ENCODE measurements at regions not wholly inside any gene's neighbourhood (a gene's known extent, or its start where the extent isn't known, plus 50 kb on each side); places are given as distances from the start of the nearest gene placed in this dataset.
"Not testable (repeated sequence)": the region's sequence is repeated elsewhere in the genome, so short reads cannot be mapped to it uniquely, and the experiment has no call there.

GRCh38 chr15:77909182-77909940 lies 168.2 kb downstream of the TBC1D2B start:
- no peak for DNase-seq

GRCh38 chr15:77908752-77909111 lies 168.8 kb downstream of the TBC1D2B start:
- not testable (repeated sequence) for DNase-seq

GRCh38 chr15:77907824-77908751 lies 169.4 kb downstream of the TBC1D2B start:
- no peak for DNase-seq

GRCh38 chr15:77906062-77906990 lies 171.2 kb downstream of the TBC1D2B start:
- not testable (repeated sequence) for DNase-seq

- no peak for DNase-seq
Observed at GRCh38 chr15:77905301-77905920, 172.1 kb downstream of the TBC1D2B start.

GRCh38 chr15:77904901-77905300 lies 172.6 kb downstream of the TBC1D2B start:
- DNase-seq: no peak

- DNase-seq: no peak
Observed at GRCh38 chr15:77904436-77904821, 173.1 kb downstream of the TBC1D2B start.

- not testable (repeated sequence) for DNase-seq
Observed at GRCh38 chr15:77903761-77904435, 173.6 kb downstream of the TBC1D2B start.

GRCh38 chr15:77902921-77903760 lies 174.4 kb downstream of the TBC1D2B start:
- not testable (repeated sequence) for DNase-seq

GRCh38 chr15:77901921-77902750 lies 175.4 kb downstream of the TBC1D2B start:
- no peak for DNase-seq

- DNase-seq: no peak
Observed at GRCh38 chr15:77901251-77901881, 176.1 kb downstream of the TBC1D2B start.

- DNase-seq: not testable (repeated sequence)
Observed at GRCh38 chr15:77900331-77900963, 177.1 kb downstream of the TBC1D2B start.

GRCh38 chr15:77899776-77900175 lies 177.7 kb downstream of the TBC1D2B start:
- DNase-seq: not testable (repeated sequence)

- no peak for DNase-seq
Observed at GRCh38 chr15:77898811-77899730, 178.4 kb downstream of the TBC1D2B start.

- no peak for DNase-seq
Observed at GRCh38 chr15:77897896-77898406, 179.6 kb downstream of the TBC1D2B start.

GRCh38 chr15:77897113-77897895 lies 180.2 kb downstream of the TBC1D2B start:
- not testable (repeated sequence) for DNase-seq
